D721Med (cell line): ENCODE measurements at regions not wholly inside any gene's neighbourhood (a gene's known extent, or its start where the extent isn't known, plus 50 kb on each side); places are given as distances from the start of the nearest gene placed in this dataset.
"Not testable (repeated sequence)": the region's sequence is repeated elsewhere in the genome, so short reads cannot be mapped to it uniquely, and the experiment has no call there.

ENCODE experiments used
- DNase-seq: peaks from one replicate; pipeline ENCODE4 v3.0.0; 2011; ENCODE audit warnings: low spot score; ENCODE audit not compliant: insufficient read length
- FAIRE-seq: peaks from 2 replicates; lab custom pipeline; 2011; peaks lifted over from hg19 to GRCh38; lab: Jason Lieb, UNC
- CTCF ChIP-seq: IDR thresholded peaks from 2 replicates; pipeline ENCODE4 v1.5.1; 2012; ENCODE audit warnings: mild to moderate bottlenecking, control low read depth; ENCODE audit not compliant: insufficient read depth; ENCODE audit errors: missing control alignments

GRCh38 chr10:33966946-33967345, 632.5 kb upstream of the NRP1 start:
- TF ChIP-seq CTCF, result no peak
- DNase-seq (no peak), FAIRE-seq (no peak)

- TF ChIP-seq CTCF, result no peak
- FAIRE-seq, result no peak
- DNase-seq, result no peak
Observed at GRCh38 chr10:33965795-33966581, 631.5 kb upstream of the NRP1 start.

GRCh38 chr10:33963729-33964128, 629.3 kb upstream of the NRP1 start:
- no peak for TF ChIP-seq CTCF
- no peak for FAIRE-seq
- no peak for DNase-seq

GRCh38 chr10:33956322-33956721, 621.9 kb upstream of the NRP1 start:
- DNase-seq, FAIRE-seq: not testable (repeated sequence)

- no peak for TF ChIP-seq CTCF
- FAIRE-seq, result no peak
- DNase-seq, result no peak
Observed at GRCh38 chr10:33955676-33956075, 621.2 kb upstream of the NRP1 start.

GRCh38 chr10:33952692-33953360, 618.4 kb upstream of the NRP1 start:
- FAIRE-seq, result no peak
- no peak for TF ChIP-seq CTCF
- DNase-seq, result no peak

GRCh38 chr10:33950206-33950605, 615.7 kb upstream of the NRP1 start:
- DNase-seq (no peak), FAIRE-seq (no peak)
- no peak for TF ChIP-seq CTCF
